Right lobe of liver (tissue), 6 donors: ENCODE measurements at regions not wholly inside any gene's neighbourhood (a gene's known extent, or its start where the extent isn't known, plus 50 kb on each side); places are given as distances from the start of the nearest gene placed in this dataset.

ENCODE experiments used
- ATAC-seq, 4 donors: fragments of 200-7000 bp; cut with Tn5 transposase; one replicate each; pipeline ENCODE4 v1.9.1; 2020; ENCODE audit warnings: mild to moderate bottlenecking in 4 of 4, moderate library complexity in 4 of 4
- DNase-seq, 3 donors: peaks; one replicate each; pipeline ENCODE4 v3.0.0-alpha.2; 2020
- H3K27ac ChIP-seq, 3 donors: fragments of 200-600 bp; one replicate each; pipeline ENCODE4 v1.8.0; 2022
- H3K27me3 ChIP-seq, 2 donors: fragments of 200-600 bp; one replicate each; pipeline ENCODE4 v1.8.0; 2022
- H3K36me3 ChIP-seq, 4 donors: fragments of 200-600 bp; sonication (generic) in 1 of 4; one replicate each; pipeline versions ENCODE4 v1.5.1 to v1.8.0; 2017 to 2022; ENCODE audit warnings: control low read depth in 1 of 4
- H3K4me1 ChIP-seq, 4 donors: fragments of 200-600 bp; sonication (generic) in 1 of 4; one replicate each; pipeline versions ENCODE4 v1.5.1 to v1.8.0; 2017 to 2022; ENCODE audit warnings: control low read depth in 1 of 4
- H3K4me3 ChIP-seq, 3 donors: fragments of 200-600 bp; one replicate each; pipeline ENCODE4 v1.8.0; 2022
- H3K9me3 ChIP-seq, 4 donors: fragments of 200-600 bp; sonication (generic) in 1 of 4; one replicate each; pipeline versions ENCODE4 v1.5.1 to v1.8.0; 2017 to 2022; ENCODE audit warnings: control low read depth in 1 of 4
- CTCF ChIP-seq, 4 donors: fragments of 200-600 bp in 3 of 4; fragments of 450-650 bp in 1 of 4; IDR thresholded peaks; one replicate each; pipeline versions ENCODE4 v1.5.1 to v1.8.0; 2016 to 2022; ENCODE audit warnings: antibody characterized with exemption in 4 of 4, mild to moderate bottlenecking in 2 of 4
- POLR2A ChIP-seq: fragments of 450-650 bp; IDR thresholded peaks from one replicate; pipeline ENCODE4 v1.6.1; 2017; ENCODE audit warnings: antibody characterized with exemption, mild to moderate bottlenecking
- WGBS: methylation state at CpG from one replicate; pipeline ENCODE4 v1.1.6; 2018; ENCODE audit warnings: low coverage, low lambda C conversion rate; ENCODE audit not compliant: insufficient coverage; ENCODE audit errors: missing lambda C conversion rate; 5-methylcytosine and 5-hydroxymethylcytosine counted together
- intact Hi-C, 2 donors: fragments of 100-400 bp; cut with DNase I; formaldehyde crosslinking; loops; one replicate each; pipeline versions ENCODE4 v1.11.2 to v1.14.1; 2022
- donor health status: DM: no; HTN: yes; CAD: no.
- donor health status: DM: no; HTN: no; CAD: no.
- donor health status: DM: no; HTN: no; CAD: no.
- donor health status: DM: no; HTN: yes; CAD: no.
- donor health status: DM: no; HTN: yes; CAD: no.

- intact Hi-C loops: no loop called here
- ATAC-seq: peak; percentile 45 to 78 (median 69)
- WGBS: 25% methylated on average over 1 of the region's 3 CpGs
- Histone ChIP-seq H3K4me3 (no peak overlapping the region), H3K9me3 (no peaks in the 10 kb centered on the region), H3K27ac (no peak overlapping the region), H3K36me3 (no peaks in the 10 kb centered on the region), H3K4me1 (no peaks in the 10 kb centered on the region), H3K27me3 (no peaks in the 10 kb centered on the region)
- DNase-seq: no peak
- TF ChIP-seq CTCF (IDR thresholded peaks at IDR 0.05) (no peak), POLR2A (no peak)
These were observed 192.7 kb downstream of the C11orf91 start for GRCh38 chr11:33507967-33508366.

DNA sequence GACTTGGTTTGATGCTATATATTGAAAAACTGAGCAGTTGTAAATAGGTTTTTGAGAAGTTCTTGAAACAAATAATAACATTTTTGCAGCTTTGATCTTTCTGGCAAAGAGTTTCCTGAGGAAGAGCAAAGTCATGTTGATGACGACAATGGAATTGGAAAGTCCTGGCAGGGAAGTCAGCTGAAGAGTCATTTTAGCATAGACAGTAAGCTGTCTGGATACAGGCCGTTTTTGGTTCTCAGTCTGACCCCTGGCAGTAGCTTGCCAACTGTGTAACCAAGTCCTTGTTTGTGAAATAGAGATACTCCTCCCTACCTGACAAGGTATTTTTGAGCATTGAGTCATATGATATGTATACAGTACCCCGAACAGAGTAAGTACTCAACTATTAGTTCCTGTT, 193.3 kb downstream of the C11orf91 start:
- Histone ChIP-seq H3K27me3 (no peaks in the 10 kb centered on the region), H3K4me3 (no peak overlapping the region), H3K36me3 (no peaks in the 10 kb centered on the region), H3K4me1 (no peaks in the 10 kb centered on the region), H3K9me3 (no peaks in the 10 kb centered on the region), H3K27ac (no peak overlapping the region)
- intact Hi-C loops: no loop called here
- DNase-seq (no peak), ATAC-seq (no peak)
- WGBS: 79% methylated on average over 2 of the region's 3 CpGs
- TF ChIP-seq POLR2A: no peak
- no peak for TF ChIP-seq CTCF (IDR thresholded peaks at IDR 0.05)

GRCh38 chr11:33505093-33505492, 195.5 kb downstream of the C11orf91 start:
- H3K36me3 ChIP-seq: no peaks in the 10 kb centered on the region
- intact Hi-C loops: no loop called here
- DNase-seq (no peak), ATAC-seq (no peak)
- no peak overlapping the region for H3K4me3 ChIP-seq
- TF ChIP-seq CTCF (IDR thresholded peaks at IDR 0.05) (no peak), POLR2A (no peak)
- H3K9me3 ChIP-seq: no peaks in the 10 kb centered on the region
- no peak overlapping the region for H3K27ac ChIP-seq
- no peaks in the 10 kb centered on the region for H3K4me1 ChIP-seq
- H3K27me3 ChIP-seq: no peaks in the 10 kb centered on the region
- WGBS: 40% methylated on average over 3 of the region's 3 CpGs

- H3K4me3 ChIP-seq: no peak overlapping the region
- H3K27me3 ChIP-seq: no peaks in the 10 kb centered on the region
- ATAC-seq (no peak), DNase-seq (no peak)
- no peak overlapping the region for H3K27ac ChIP-seq
- WGBS: 3% methylated on average over 2 of the region's 2 CpGs
- no peaks in the 10 kb centered on the region for H3K9me3 ChIP-seq
- intact Hi-C loops: no loop called here
- no peaks in the 10 kb centered on the region for H3K4me1 ChIP-seq
- TF ChIP-seq CTCF (IDR thresholded peaks at IDR 0.05) (no peak), POLR2A (no peak)
- H3K36me3 ChIP-seq: no peaks in the 10 kb centered on the region
These were observed 199.7 kb downstream of the C11orf91 start for GRCh38 chr11:33500861-33501479.

DNA sequence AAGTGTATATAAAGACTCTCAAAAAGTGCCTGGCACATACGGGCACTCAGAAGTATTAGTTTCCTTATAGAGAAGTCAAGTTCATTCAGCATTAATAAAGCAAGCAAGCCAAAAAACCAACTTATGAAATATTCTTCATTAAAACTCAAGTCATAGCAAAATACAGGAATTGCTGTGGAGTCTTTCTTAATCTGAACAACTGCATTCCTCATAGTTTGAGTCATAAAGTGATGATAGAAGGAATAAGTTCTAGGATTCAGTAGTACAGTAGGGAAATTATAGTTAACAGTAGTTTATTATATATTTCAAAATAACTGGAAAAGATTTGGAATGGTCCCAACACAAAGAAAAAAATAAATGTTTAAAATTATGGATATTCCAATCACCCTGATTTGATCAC, 200.3 kb downstream of the C11orf91 start:
- Histone ChIP-seq H3K4me1 (no peaks in the 10 kb centered on the region), H3K36me3 (no peaks in the 10 kb centered on the region), H3K27ac (no peak overlapping the region), H3K9me3 (no peaks in the 10 kb centered on the region), H3K27me3 (no peaks in the 10 kb centered on the region), H3K4me3 (no peak overlapping the region)
- ATAC-seq (no peak), DNase-seq (no peak)
- TF ChIP-seq POLR2A (no peak), CTCF (IDR thresholded peaks at IDR 0.05) (no peak)
- intact Hi-C loops: no loop called here
- 27% methylated on average over 1 of the region's 1 CpG for WGBS
